AG09309 (cell line): ENCODE measurements at regions not wholly inside any gene's neighbourhood (a gene's known extent, or its start where the extent isn't known, plus 50 kb on each side); places are given as distances from the start of the nearest gene placed in this dataset.
"Not testable (repeated sequence)": the region's sequence is repeated elsewhere in the genome, so short reads cannot be mapped to it uniquely, and the experiment has no call there.

Experiments used
- DNase-seq: peaks from one replicate; pipeline ENCODE4 v3.0.0-alpha.2; 2010; ENCODE audit warnings: low read depth
- H3K4me3 ChIP-seq: 2 replicates; pipeline ENCODE4 v1.5.1; 2011; ENCODE audit warnings: mild to moderate bottlenecking, low read depth, low read length, moderate library complexity; ENCODE audit not compliant: control insufficient read depth

DNA sequence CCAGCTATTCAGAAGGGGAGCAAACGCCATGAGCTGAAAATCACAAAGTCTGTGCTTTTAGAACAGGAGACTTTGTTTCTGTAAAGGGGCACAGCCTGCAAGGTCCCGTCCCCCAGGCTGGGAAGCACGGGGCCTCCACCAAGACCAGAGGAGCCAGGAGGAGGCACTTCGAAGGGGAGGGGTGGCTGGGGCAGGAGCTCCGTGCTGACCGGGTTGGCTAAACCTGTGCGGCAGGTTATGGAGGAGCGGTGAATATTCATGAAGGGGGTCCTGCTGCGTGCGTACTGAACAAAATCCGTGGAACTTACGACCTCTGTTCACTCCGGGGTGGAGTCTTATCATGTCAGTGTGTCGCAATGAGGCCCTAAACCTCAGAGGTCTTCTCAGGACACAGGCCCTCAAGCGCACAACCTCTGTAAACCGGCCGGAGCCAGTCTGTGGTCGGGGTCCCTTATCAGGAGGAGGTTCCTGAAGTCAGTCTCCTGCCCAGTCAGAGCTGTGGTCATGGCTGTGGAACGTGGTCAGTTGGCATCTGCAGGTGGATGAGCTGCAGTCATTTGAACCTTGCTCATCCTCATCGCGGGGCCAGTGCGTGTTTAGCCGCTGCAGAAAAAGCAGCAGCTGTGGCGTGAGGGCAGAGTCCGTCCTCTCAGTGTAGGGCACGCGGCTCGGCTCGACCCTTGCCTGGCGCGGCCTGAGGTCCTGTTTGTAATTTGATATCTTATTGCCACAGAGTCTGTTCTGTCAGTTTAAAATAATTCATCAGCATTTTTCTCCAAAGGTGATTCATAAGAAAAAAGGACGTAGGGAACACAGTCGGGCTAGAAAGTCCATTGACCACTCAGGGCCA is 5507.7 kb upstream of the TPTE start:
- not testable (repeated sequence) for DNase-seq, H3K4me3 ChIP-seq

DNA sequence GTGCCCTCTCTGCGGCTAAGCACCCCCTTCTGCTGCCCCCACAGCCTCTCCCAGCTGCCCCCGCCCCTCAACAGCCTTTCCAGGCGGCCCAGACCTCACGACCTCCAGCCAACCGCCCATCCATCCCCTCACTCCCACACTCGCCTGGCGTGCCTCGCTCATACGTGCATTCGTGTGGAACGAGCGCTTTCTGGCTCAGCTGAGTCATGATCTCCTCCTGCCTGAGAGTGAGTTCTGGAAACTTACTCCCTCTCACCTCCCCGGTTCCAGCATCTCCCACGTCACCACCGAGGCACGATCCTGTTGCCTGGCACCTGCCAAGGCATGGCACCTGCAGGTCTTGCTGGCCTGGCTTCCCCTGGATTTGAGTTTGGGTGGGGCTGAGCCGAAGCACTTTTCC is 5506.2 kb upstream of the TPTE start:
- DNase-seq, H3K4me3 ChIP-seq: not testable (repeated sequence)

- DNase-seq, H3K4me3 ChIP-seq: not testable (repeated sequence)
These were observed 5502.3 kb upstream of the TPTE start for GRCh38 chr21:5019120-5019519.

DNA sequence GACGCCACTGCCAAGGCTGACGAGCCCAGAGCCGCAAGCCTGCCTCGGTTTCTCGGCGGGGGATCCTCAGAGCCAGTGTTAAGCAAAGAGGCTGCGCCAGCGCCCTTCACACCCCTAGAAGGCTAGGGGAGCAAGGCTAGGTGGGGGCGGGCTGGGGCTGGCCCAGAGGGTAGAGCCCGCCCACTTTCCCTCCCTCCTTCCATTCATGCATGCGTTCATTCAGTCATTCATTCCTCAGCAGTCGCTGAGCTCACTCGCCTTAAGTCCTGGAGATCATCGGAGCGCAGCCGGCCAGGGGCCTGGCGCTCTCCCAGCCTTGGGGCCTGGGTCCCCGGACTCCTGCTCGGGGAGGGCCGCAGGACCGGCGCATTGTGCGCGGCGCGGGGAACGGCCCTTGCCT is 5499.6 kb upstream of the TPTE start:
- not testable (repeated sequence) for H3K4me3 ChIP-seq, DNase-seq

- DNase-seq, H3K4me3 ChIP-seq: not testable (repeated sequence)
These were observed 5499.1 kb upstream of the TPTE start for GRCh38 chr21:5022254-5022653.

- not testable (repeated sequence) for DNase-seq, H3K4me3 ChIP-seq
These were observed 5498.6 kb upstream of the TPTE start for GRCh38 chr21:5022748-5023147.

DNA sequence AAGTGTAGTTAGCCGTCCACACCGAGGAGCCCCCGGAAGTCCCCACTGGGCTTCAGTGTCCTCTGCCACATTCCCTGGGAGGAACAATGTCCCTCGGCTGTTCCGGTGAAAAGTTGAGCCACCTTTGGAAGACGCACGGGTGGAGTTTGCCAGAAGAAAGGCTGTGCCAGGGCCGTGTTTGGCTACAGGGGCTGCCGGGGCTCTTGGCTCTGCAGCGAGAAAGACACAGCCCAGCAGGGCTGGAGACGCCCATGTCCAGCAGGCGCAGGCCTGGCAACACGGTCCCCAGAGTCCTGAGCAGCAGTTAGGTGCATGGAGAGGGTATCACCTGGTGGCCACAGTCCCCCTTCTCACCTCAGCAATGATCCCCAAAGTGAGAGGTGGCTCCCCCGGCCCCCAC is 5486.2 kb upstream of the TPTE start:
- not testable (repeated sequence) for H3K4me3 ChIP-seq, DNase-seq

GRCh38 chr21:5035587-5035986 is 5485.8 kb upstream of the TPTE start:
- H3K4me3 ChIP-seq, DNase-seq: not testable (repeated sequence)

DNA sequence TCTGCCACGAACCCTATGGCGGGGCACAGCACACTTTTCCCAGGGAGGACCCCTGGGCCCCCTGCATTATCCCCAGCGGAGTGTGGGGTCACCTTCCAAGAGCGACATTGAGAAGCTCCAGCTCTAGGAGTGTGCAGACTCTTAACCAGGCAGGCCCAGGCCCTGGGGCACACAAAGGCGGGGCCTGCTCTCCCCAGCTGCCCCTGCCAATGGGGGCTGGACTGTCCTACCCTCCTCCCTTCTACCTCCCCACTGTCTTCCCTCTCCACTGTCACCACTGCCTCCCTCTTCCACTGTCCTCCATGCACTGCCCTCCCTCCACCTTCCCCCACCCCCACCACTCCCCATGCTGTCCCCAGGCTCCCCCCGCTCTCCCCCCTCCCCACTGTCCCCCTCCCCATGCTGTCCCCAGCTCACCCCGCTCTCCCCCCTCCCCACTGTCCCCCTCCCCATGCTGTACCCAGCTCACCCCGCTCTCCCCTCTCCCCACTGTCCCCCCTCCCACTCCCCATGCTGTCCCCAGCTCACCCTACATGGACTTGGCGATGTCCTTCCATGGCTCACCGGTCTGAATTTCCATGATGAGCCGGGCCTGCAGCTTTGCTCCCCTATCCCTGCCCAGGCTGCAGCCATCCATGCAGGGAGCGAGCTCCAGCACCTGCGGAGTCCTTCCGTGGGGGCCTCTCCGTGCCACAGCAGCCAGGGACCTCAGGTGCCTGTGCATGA is 5483.6 kb upstream of the TPTE start:
- H3K4me3 ChIP-seq, DNase-seq: not testable (repeated sequence)

- H3K4me3 ChIP-seq, DNase-seq: not testable (repeated sequence)
These were observed 5481.5 kb upstream of the TPTE start for GRCh38 chr21:5039926-5040325.

- DNase-seq, result not testable (repeated sequence)
These were observed 5478.8 kb upstream of the TPTE start for GRCh38 chr21:5042583-5042982.

DNA sequence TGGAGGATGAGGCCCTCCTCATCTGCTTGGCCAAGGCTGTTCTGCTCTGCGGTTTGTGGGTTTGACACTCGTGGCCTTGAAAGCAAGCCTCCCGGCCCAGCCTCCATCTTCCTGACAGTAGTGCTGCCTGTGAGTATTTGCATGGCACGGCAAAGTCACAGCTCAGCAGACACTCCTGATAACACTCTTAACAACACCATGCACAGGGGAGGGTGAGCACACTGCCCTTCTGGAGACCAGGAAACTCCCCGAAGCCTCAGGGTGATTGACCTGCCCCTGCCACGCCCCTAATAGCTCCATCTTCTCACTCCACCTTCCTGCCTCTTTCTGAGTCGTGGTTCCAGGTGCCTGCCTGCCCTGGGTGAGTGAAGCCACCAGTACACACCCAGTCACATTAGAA is 5476.6 kb upstream of the TPTE start:
- H3K4me3 ChIP-seq, DNase-seq: not testable (repeated sequence)

More at GRCh38 chr21:5042583-5042982, 5478.8 kb upstream of the TPTE start:
- H3K4me3 ChIP-seq, result not testable (repeated sequence)

- not testable (repeated sequence) for DNase-seq, H3K4me3 ChIP-seq
These were observed 5469.9 kb upstream of the TPTE start for GRCh38 chr21:5051303-5052018.

- not testable (repeated sequence) for DNase-seq, H3K4me3 ChIP-seq
These were observed 5466.2 kb upstream of the TPTE start for GRCh38 chr21:5055027-5055754.

GRCh38 chr21:5055996-5056962 is 5465.1 kb upstream of the TPTE start:
- not testable (repeated sequence) for H3K4me3 ChIP-seq, DNase-seq

GRCh38 chr21:5057077-5057476 is 5464.3 kb upstream of the TPTE start:
- H3K4me3 ChIP-seq, DNase-seq: not testable (repeated sequence)

DNA sequence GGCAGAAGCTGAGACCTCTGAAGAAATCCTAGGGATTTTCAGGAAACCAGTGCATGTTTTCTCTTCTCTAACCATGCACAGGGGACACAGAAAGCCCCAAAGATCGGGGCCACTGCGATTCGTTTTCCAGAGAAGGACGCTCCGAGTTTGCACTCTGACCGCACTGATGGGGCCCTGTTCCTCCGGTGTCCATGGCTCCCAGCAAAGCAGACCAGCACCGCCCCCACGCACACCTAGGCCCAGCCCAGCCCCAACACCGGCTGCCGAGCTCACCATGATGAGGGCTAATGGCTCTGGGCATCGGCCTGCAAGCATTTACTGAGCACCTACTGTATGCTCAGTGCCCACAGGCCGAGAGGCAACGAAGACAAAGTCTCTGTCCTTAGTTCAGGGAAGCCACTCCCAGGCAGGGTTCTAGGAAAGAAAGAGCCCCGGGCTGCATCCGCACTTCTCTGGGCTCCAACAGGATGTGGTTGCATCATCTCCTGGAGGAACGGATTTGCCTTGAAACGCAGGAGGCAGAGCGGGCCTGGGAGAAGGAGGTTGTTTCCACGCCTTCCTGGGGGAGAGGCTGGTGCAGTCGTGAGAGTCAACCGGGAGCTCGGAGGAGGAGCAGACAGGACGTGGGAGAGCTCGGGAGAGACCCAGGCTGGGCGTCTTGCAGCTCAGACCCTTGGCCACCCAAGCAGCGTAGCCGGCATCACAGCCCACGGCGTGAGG is 5460.9 kb upstream of the TPTE start:
- not testable (repeated sequence) for DNase-seq

More for the DNA sequence above, 5460.9 kb upstream of the TPTE start:
- not testable (repeated sequence) for H3K4me3 ChIP-seq
